GM12873 (cell line): ENCODE measurements at regions not wholly inside any gene's neighbourhood (a gene's known extent, or its start where the extent isn't known, plus 50 kb on each side); places are given as distances from the start of the nearest gene placed in this dataset.

Source experiments
- CTCF ChIP-seq: IDR thresholded peaks from 2 replicates; pipeline ENCODE4 v1.5.1; 2012; ENCODE audit warnings: low read depth, mild to moderate bottlenecking, moderate library complexity, low read length, control low read depth; ENCODE audit not compliant: insufficient read depth; ENCODE audit errors: missing control alignments

- no peak for TF ChIP-seq CTCF
These were observed 120.2 kb upstream of the ERRFI1 start for GRCh38 chr1:8146257-8146855.

- no peak for TF ChIP-seq CTCF
These were observed 119.6 kb upstream of the ERRFI1 start for GRCh38 chr1:8145545-8146202.

GRCh38 chr1:8144323-8144722, 118.2 kb upstream of the ERRFI1 start:
- TF ChIP-seq CTCF, result no peak

GRCh38 chr1:8142955-8143629, 117.0 kb upstream of the ERRFI1 start:
- TF ChIP-seq CTCF, result no peak

DNA sequence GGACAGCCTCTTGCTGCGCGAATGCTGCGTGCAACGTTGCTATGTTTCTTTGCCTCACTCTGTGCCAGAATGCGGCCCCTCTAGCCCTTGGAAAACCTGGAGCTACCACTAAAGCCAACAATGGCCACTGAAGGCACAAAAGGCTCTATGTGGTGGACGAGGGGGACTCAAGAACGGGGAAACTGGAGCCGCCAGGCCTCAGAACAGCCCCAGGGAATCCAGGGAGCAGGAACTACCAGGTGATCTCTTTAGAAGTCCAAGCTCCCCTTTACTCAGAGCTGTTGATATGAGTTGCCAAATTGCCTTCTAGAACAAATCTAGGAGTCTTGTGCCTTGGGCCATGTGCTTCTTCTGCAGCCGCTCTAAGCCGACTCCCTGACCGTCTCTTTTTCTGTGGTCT, 113.8 kb upstream of the ERRFI1 start:
- no peak for TF ChIP-seq CTCF

DNA sequence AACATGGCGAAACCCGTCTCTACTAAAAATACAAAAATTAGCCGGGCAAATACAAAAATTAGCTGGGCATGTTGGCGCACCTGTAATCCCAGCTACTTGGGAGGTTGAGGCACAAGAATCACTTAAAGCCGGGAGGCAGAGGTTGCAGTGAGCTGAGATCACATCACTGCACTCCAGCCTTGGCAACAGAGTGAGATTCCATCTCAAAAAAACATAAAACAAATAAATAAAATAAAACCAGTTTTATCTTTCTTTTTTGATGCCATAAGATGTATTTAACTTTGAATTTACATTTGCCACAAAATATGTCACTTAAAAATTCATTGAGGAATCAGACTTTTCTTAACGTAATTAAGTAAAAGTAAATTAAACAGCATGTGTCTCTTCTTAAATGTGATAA, 113.3 kb upstream of the ERRFI1 start:
- no peak for TF ChIP-seq CTCF

DNA sequence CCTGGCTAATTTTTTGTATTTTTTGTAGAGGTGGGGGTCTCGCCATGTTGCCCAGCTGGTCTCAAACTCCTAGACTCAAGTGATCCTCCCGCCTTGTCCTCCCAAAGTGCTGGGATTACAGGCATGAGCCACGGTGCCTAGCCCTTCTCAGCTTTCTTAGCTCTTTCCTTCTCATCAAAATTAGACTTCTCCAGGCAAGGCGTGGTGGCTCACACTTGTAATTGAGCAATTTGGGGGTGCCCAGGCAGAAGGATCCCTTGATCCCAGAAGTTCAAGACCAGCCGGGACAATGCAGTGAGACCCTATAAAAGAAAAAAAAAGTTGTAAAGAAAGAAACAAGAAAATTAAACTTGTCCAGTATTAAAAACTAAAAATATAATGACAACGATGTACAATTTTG, 112.6 kb upstream of the ERRFI1 start:
- no peak for TF ChIP-seq CTCF
